T-cell (primary cell): ENCODE measurements at regions not wholly inside any gene's neighbourhood (a gene's known extent, or its start where the extent isn't known, plus 50 kb on each side); places are given as distances from the start of the nearest gene placed in this dataset.

ENCODE experiments used
- ATAC-seq, 4 experiments: fragments of 200-7000 bp in 3 of 4; fragments of 150-1000 bp in 1 of 4; cut with Tn5 transposase; replicated peaks in 1 of 4; 1 replicate in 3 of 4; 2 replicates in 1 of 4; pipeline ENCODE4 v1.10.0; 2021; ENCODE audit warnings: moderate library complexity in 3 of 4, mild to moderate bottlenecking in 2 of 4, moderate number of reproducible peaks in 1 of 4
- CTCF ChIA-PET, 2 donors: fragments of 300-600 bp; sonication (Branson Sonifier 250); formaldehyde crosslinking; loops; one replicate each; lab custom pipeline; 2022; ENCODE audit warnings: antibody characterized with exemption in 2 of 2; lab: Charles Lee
- POLR2A ChIA-PET, 2 donors: fragments of 300-600 bp; sonication (Branson Sonifier 250); formaldehyde crosslinking; loops; one replicate each; lab custom pipeline; 2022; ENCODE audit warnings: antibody characterized with exemption in 2 of 2; lab: Charles Lee
- DNase-seq, 35 experiments: peaks; one replicate each; pipeline versions ENCODE4 v3.0.0 to v3.0.0-alpha.2; 2013 to 2023
- H3K27ac ChIP-seq: one replicate; pipeline ENCODE4 v1.5.1; 2013; ENCODE audit warnings: low read length
- H3K27me3 ChIP-seq, 2 experiments: replicated peaks in 1 of 2; 1 replicate in 1 of 2; 2 replicates in 1 of 2; pipeline versions ENCODE4 v1.6.1 to v1.7.0; 2013; ENCODE audit warnings: low read length in 1 of 2, mixed read lengths in 1 of 2; ENCODE audit not compliant: control insufficient read depth in 2 of 2, insufficient read depth in 2 of 2; ENCODE audit errors: extremely low read depth in 1 of 2
- H3K36me3 ChIP-seq, 2 donors: 1 replicate in 1 of 2; 2 replicates in 1 of 2; pipeline versions ENCODE4 v1.6.1 to v1.7.0; 2013; ENCODE audit warnings: low read length in 1 of 2; ENCODE audit not compliant: control insufficient read depth in 2 of 2, insufficient read depth in 1 of 2; ENCODE audit errors: extremely low read depth in 1 of 2
- H3K4me1 ChIP-seq, 2 experiments: 1 replicate in 1 of 2; 2 replicates in 1 of 2; pipeline versions ENCODE4 v1.6.1 to v1.7.0; 2013; ENCODE audit warnings: low read length in 2 of 2, mixed read lengths in 1 of 2; ENCODE audit not compliant: insufficient read depth in 2 of 2, control insufficient read depth in 1 of 2; ENCODE audit errors: extremely low read depth in 1 of 2
- H3K4me3 ChIP-seq, 2 donors: 1 replicate in 1 of 2; 2 replicates in 1 of 2; pipeline versions ENCODE4 v1.5.1 to v1.7.0; 2013; ENCODE audit warnings: mild to moderate bottlenecking in 2 of 2, low read length in 1 of 2, moderate library complexity in 1 of 2; ENCODE audit not compliant: control insufficient read depth in 1 of 2; ENCODE audit errors: extremely low read depth in 1 of 2
- H3K9me3 ChIP-seq: 2 replicates; pipeline ENCODE4 v1.7.0; 2013
- H3K27ac Mint-ChIP-seq, 2 donors: one replicate each; pipeline ENCODE4 v1.8.0; 2020 to 2021; ENCODE audit warnings: mild to moderate bottlenecking in 2 of 2, mixed read lengths in 2 of 2
- H3K27me3 Mint-ChIP-seq, 2 donors: one replicate each; pipeline ENCODE4 v1.8.0; 2021 to 2022; ENCODE audit warnings: mixed read lengths in 2 of 2
- H3K36me3 Mint-ChIP-seq: one replicate; pipeline ENCODE4 v1.8.0; 2021; ENCODE audit warnings: mixed read lengths
- H3K4me1 Mint-ChIP-seq, 3 donors: one replicate each; pipeline ENCODE4 v1.8.0; 2020 to 2022; ENCODE audit warnings: mixed read lengths in 3 of 3, mild to moderate bottlenecking in 1 of 3
- H3K4me3 Mint-ChIP-seq, 3 donors: one replicate each; pipeline ENCODE4 v1.8.0; 2020 to 2022; ENCODE audit warnings: mild to moderate bottlenecking in 3 of 3, mixed read lengths in 3 of 3, moderate library complexity in 3 of 3
- H3K9me3 Mint-ChIP-seq, 3 donors: one replicate each; pipeline ENCODE4 v1.8.0; 2020 to 2022; ENCODE audit warnings: mixed read lengths in 3 of 3
- WGBS: methylation state at CpG from one replicate; pipeline ENCODE4 v1.1.5; 2013; ENCODE audit warnings: missing lambda C conversion rate; ENCODE audit not compliant: insufficient coverage; 5-methylcytosine and 5-hydroxymethylcytosine counted together

GRCh38 chr11:26048271-26048670 is 283.7 kb upstream of the ANO3 start:
- ChIA-PET CTCF (no interaction called here), POLR2A (no interaction called here)
- Histone ChIP-seq H3K27ac (no peak overlapping the region), H3K36me3 (no peaks in the 10 kb centered on the region), H3K4me1 (no peaks in the 10 kb centered on the region), H3K27me3 (no peaks in the 10 kb centered on the region), H3K4me3 (no peak overlapping the region), H3K9me3 (no peaks in the 10 kb centered on the region)
- 80% methylated on average over 2 of the region's 3 CpGs for WGBS
- peaks cover 0 to 21% (median 16%) of the 10 kb centered on the region in 3 donors for H3K9me3 Mint-ChIP-seq
- DNase-seq (no peak), ATAC-seq (no peak)
- no peaks in the 10 kb centered on the region for H3K36me3 Mint-ChIP-seq
- H3K27me3 Mint-ChIP-seq = no peaks in the 10 kb centered on the region
- H3K4me1 Mint-ChIP-seq = no peaks in the 10 kb centered on the region
- no peak overlapping the region for H3K27ac Mint-ChIP-seq
- no peak overlapping the region for H3K4me3 Mint-ChIP-seq

GRCh38 chr11:26053966-26054365 is 278.0 kb upstream of the ANO3 start:
- H3K9me3 ChIP-seq = no peaks in the 10 kb centered on the region
- ChIA-PET CTCF (no interaction called here), POLR2A (no interaction called here)
- H3K36me3 ChIP-seq = no peaks in the 10 kb centered on the region
- Mint-ChIP-seq H3K36me3 (no peaks in the 10 kb centered on the region), H3K27me3 (no peaks in the 10 kb centered on the region), H3K27ac (no peak overlapping the region), H3K4me3 (no peak overlapping the region), H3K4me1 (no peaks in the 10 kb centered on the region), H3K9me3 (peaks cover 0 to 19% (median 14%) of the 10 kb centered on the region in 3 donors)
- no peak overlapping the region for H3K4me3 ChIP-seq
- WGBS = no CpG with 5 or more reads among the region's 1 CpG
- no peaks in the 10 kb centered on the region for H3K27me3 ChIP-seq
- ATAC-seq (no peak), DNase-seq (no peak)
- no peaks in the 10 kb centered on the region for H3K4me1 ChIP-seq
- H3K27ac ChIP-seq = no peak overlapping the region

- no peaks in the 10 kb centered on the region for H3K4me1 ChIP-seq
- H3K36me3 ChIP-seq = no peaks in the 10 kb centered on the region
- Mint-ChIP-seq H3K27ac (no peak overlapping the region), H3K4me1 (no peaks in the 10 kb centered on the region), H3K27me3 (no peaks in the 10 kb centered on the region), H3K9me3 (peaks cover 2 to 28% (median 27%) of the 10 kb centered on the region in 3 donors), H3K36me3 (no peaks in the 10 kb centered on the region), H3K4me3 (no peak overlapping the region)
- H3K4me3 ChIP-seq = no peak overlapping the region
- no peak for ATAC-seq
- no peaks in the 10 kb centered on the region for H3K9me3 ChIP-seq
- no peak for DNase-seq
- no peak overlapping the region for H3K27ac ChIP-seq
- ChIA-PET POLR2A (no interaction called here), CTCF (no interaction called here)
- no peaks in the 10 kb centered on the region for H3K27me3 ChIP-seq
- WGBS = no CpG with 5 or more reads among the region's 1 CpG
These were observed 269.3 kb upstream of the ANO3 start for GRCh38 chr11:26062660-26063059.

- no peaks in the 10 kb centered on the region for H3K9me3 ChIP-seq
These were observed 268.0 kb upstream of the ANO3 start for GRCh38 chr11:26063915-26064314.

GRCh38 chr11:26065944-26066343 is 266.0 kb upstream of the ANO3 start:
- POLR2A ChIA-PET = no interaction called here
- H3K4me1 ChIP-seq = no peaks in the 10 kb centered on the region
- H3K9me3 Mint-ChIP-seq = peaks cover 8 to 27% (median 18%) of the 10 kb centered on the region in 3 donors
- no peaks in the 10 kb centered on the region for H3K36me3 Mint-ChIP-seq
- no peaks in the 10 kb centered on the region for H3K9me3 ChIP-seq
- no peak overlapping the region for H3K4me3 ChIP-seq
- no CpG with 5 or more reads among the region's 1 CpG for WGBS
- H3K27me3 ChIP-seq = no peaks in the 10 kb centered on the region
- no peak overlapping the region for H3K27ac Mint-ChIP-seq
- no peaks in the 10 kb centered on the region for H3K4me1 Mint-ChIP-seq
- CTCF ChIA-PET = no interaction called here
- H3K27me3 Mint-ChIP-seq = no peaks in the 10 kb centered on the region
- no peak overlapping the region for H3K27ac ChIP-seq
- ATAC-seq (no peak), DNase-seq (no peak)
- H3K36me3 ChIP-seq = no peaks in the 10 kb centered on the region
- no peak overlapping the region for H3K4me3 Mint-ChIP-seq

More at GRCh38 chr11:26063915-26064314, 268.0 kb upstream of the ANO3 start:
- Histone ChIP-seq H3K36me3 (no peaks in the 10 kb centered on the region), H3K4me3 (no peak overlapping the region), H3K27ac (no peak overlapping the region), H3K4me1 (no peaks in the 10 kb centered on the region), H3K27me3 (no peaks in the 10 kb centered on the region)
- no peak for ATAC-seq
- Mint-ChIP-seq H3K27ac (no peak overlapping the region), H3K4me1 (no peaks in the 10 kb centered on the region), H3K27me3 (no peaks in the 10 kb centered on the region), H3K4me3 (no peak overlapping the region), H3K9me3 (peaks cover 5 to 29% (median 27%) of the 10 kb centered on the region in 3 donors), H3K36me3 (no peaks in the 10 kb centered on the region)
- no peak for DNase-seq
- CTCF ChIA-PET = interaction anchor here in 1 of 2 donors (0.7 kb wide), 1 partner anchor 134 kb away, joined by 3 read pairs; no protein-coding TSS in a partner anchor
- POLR2A ChIA-PET = no interaction called here

- Mint-ChIP-seq H3K36me3 (no peaks in the 10 kb centered on the region), H3K4me3 (no peak overlapping the region), H3K27me3 (no peaks in the 10 kb centered on the region), H3K27ac (no peak overlapping the region), H3K4me1 (no peaks in the 10 kb centered on the region), H3K9me3 (peaks cover 12 to 18% (median 17%) of the 10 kb centered on the region in 3 donors)
- Histone ChIP-seq H3K4me3 (no peak overlapping the region), H3K36me3 (no peaks in the 10 kb centered on the region), H3K4me1 (no peaks in the 10 kb centered on the region), H3K9me3 (no peaks in the 10 kb centered on the region), H3K27me3 (no peaks in the 10 kb centered on the region), H3K27ac (no peak overlapping the region)
- ChIA-PET POLR2A (no interaction called here), CTCF (no interaction called here)
- DNase-seq (no peak), ATAC-seq (no peak)
- WGBS = 80% methylated on average over 1 of the region's 8 CpGs
These were observed 261.1 kb upstream of the ANO3 start for GRCh38 chr11:26070714-26071380.
